Neural cell (in vitro differentiated cells): ENCODE measurements at regions not wholly inside any gene's neighbourhood (a gene's known extent, or its start where the extent isn't known, plus 50 kb on each side); places are given as distances from the start of the nearest gene placed in this dataset.

ENCODE experiments used
- H2AFZ ChIP-seq: fragments of 200-600, 300-800 bp; sonication (generic), shearing (Covaris generic); 2 replicates; pipeline ENCODE4 v1.6.0; 2014; ENCODE audit warnings: low read depth, mild to moderate bottlenecking, antibody characterized with exemption, low read length, moderate library complexity
- H3F3A ChIP-seq: fragments of 200-600 bp; shearing (Covaris generic); 2 replicates; pipeline ENCODE4 v1.6.1; 2016; ENCODE audit warnings: mild to moderate bottlenecking, moderate library complexity, mixed read lengths, antibody characterized with exemption, low read length; ENCODE audit not compliant: insufficient read depth, poor library complexity, severe bottlenecking
- H3K27ac ChIP-seq: fragments of 200-600, 300-800 bp; sonication (generic), shearing (Covaris generic); 2 replicates; pipeline ENCODE4 v1.5.1; 2014; ENCODE audit warnings: mild to moderate bottlenecking, low read length, moderate library complexity
- H3K27me3 ChIP-seq: fragments of 300-800, 200-600 bp; sonication (generic), shearing (Covaris generic); 2 replicates; pipeline ENCODE4 v1.6.0; 2014; ENCODE audit warnings: mild to moderate bottlenecking, low read depth, low read length, moderate library complexity; ENCODE audit not compliant: insufficient read depth
- H3K36me3 ChIP-seq: fragments of 300-800, 200-600 bp; sonication (generic), shearing (Covaris generic); 2 replicates; pipeline ENCODE4 v1.5.1; 2014; ENCODE audit warnings: mild to moderate bottlenecking, antibody characterized with exemption, low read length, moderate library complexity; ENCODE audit not compliant: insufficient read depth
- H3K4me2 ChIP-seq: fragments of 300-800, 200-600 bp; sonication (generic), shearing (Covaris generic); 2 replicates; pipeline ENCODE4 v1.6.0; 2014; ENCODE audit warnings: mild to moderate bottlenecking, low read length
- H3K4me3 ChIP-seq: fragments of 300-800, 200-600 bp; sonication (generic), shearing (Covaris generic); 2 replicates; pipeline ENCODE4 v1.5.1; 2014; ENCODE audit warnings: mild to moderate bottlenecking, low read length, moderate library complexity
- H3K79me2 ChIP-seq: fragments of 200-600 bp; shearing (Covaris generic); replicated peaks from 2 replicates; pipeline ENCODE4 v1.6.0; 2014; ENCODE audit warnings: mild to moderate bottlenecking, low read length, moderate library complexity; ENCODE audit not compliant: insufficient read depth
- H3K9ac ChIP-seq: fragments of 300-800, 200-600 bp; sonication (generic), shearing (Covaris generic); 2 replicates; pipeline ENCODE4 v1.6.1; 2016; ENCODE audit warnings: mild to moderate bottlenecking, low read length, mixed read lengths
- H3K9me2 ChIP-seq: fragments of 200-600 bp; shearing (Covaris generic); 2 replicates; pipeline ENCODE4 v1.6.1; 2016; ENCODE audit warnings: mild to moderate bottlenecking, low read length, mixed read lengths; ENCODE audit not compliant: insufficient read depth
- H3K9me3 ChIP-seq: fragments of 200-600, 300-800 bp; sonication (generic), shearing (Covaris generic); 2 replicates; pipeline ENCODE4 v1.6.1; 2016; ENCODE audit warnings: mild to moderate bottlenecking, mixed run types, low read length, moderate library complexity, mixed read lengths
- H4K20me1 ChIP-seq: fragments of 200-600 bp; shearing (Covaris generic); 2 replicates; pipeline ENCODE4 v1.6.1; 2016; ENCODE audit warnings: mild to moderate bottlenecking, mixed run types; ENCODE audit not compliant: insufficient read depth
- EP300 ChIP-seq: fragments of 450-650 bp; conservative IDR thresholded peaks from 2 replicates; pipeline ENCODE4 v1.6.1; 2014; ENCODE audit warnings: antibody characterized with exemption, mild to moderate bottlenecking, moderate library complexity; ENCODE audit not compliant: poor library complexity, severe bottlenecking
- EZH2 ChIP-seq: fragments of 200-600, 300-800 bp; shearing (Covaris generic), sonication (generic); IDR thresholded peaks from 2 replicates; pipeline ENCODE4 v1.6.1; 2014; ENCODE audit warnings: antibody characterized with exemption, low read length, borderline replicate concordance, mild to moderate bottlenecking; ENCODE audit not compliant: insufficient read depth, poor library complexity, severe bottlenecking
- MXI1 ChIP-seq: fragments of 450-650 bp; conservative IDR thresholded peaks from 2 replicates; pipeline ENCODE4 v1.6.1; 2014; ENCODE audit warnings: antibody characterized with exemption, mild to moderate bottlenecking; ENCODE audit not compliant: poor library complexity, severe bottlenecking
- POLR2AphosphoS5 ChIP-seq: IDR thresholded peaks from 2 replicates; pipeline ENCODE4 v1.6.1; 2012
- RAD21 ChIP-seq: fragments of 450-650 bp; conservative IDR thresholded peaks from 2 replicates; pipeline ENCODE4 v1.6.1; 2014; ENCODE audit warnings: antibody characterized with exemption, mild to moderate bottlenecking, moderate library complexity
- SMC3 ChIP-seq: fragments of 450-650 bp; conservative IDR thresholded peaks from 2 replicates; pipeline ENCODE4 v1.6.1; 2014; ENCODE audit warnings: antibody characterized with exemption, mild to moderate bottlenecking, moderate library complexity; ENCODE audit not compliant: poor library complexity
- TAF1 ChIP-seq: IDR thresholded peaks from 2 replicates; pipeline ENCODE4 v1.6.1; 2012; ENCODE audit warnings: low read depth
- TF ChIP-seq, protein P1 (sequence below): fragments of 450-650 bp; IDR thresholded peaks from 2 replicates; pipeline ENCODE4 v1.5.1; 2014; ENCODE audit warnings: antibody characterized with exemption, mild to moderate bottlenecking, moderate library complexity; ENCODE audit not compliant: poor library complexity, severe bottlenecking
- TF ChIP-seq, protein P2 (sequence below): IDR thresholded peaks from 2 replicates; pipeline ENCODE4 v1.6.1; 2012; ENCODE audit warnings: borderline replicate concordance

DNA sequence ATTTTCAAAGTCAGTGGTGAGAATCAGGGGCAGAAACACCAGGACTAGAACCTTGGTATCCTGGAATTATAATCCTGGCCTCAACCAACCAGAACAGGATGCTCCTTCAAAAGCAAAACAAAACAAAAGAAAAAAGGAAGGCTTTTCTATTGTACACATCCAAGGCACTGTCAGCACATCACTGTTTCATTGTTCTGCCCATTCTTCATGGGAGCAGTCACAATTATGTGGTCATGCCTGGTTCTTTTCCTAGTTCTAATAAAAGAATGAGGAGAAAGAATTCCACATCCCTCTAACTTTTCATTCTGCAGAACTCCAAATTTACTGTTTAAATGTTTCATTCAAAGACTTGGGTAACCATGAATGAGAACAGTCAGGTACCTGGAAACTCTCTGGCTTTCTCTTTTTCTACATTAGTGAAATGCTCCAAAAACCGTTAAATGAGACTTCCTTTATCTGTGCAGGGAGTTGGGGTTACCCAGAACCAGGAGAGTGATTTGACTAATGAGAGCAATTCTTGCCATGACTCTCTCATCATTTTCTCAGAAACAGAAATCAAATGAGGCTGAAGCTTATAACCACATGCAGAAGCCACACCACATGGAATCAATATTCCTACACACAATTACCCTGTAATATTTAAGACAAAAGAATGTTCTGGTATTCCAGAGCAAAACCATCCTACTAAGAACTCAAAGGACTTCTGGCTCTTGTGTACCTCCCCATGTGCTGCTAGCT is 110.9 kb upstream of the CCDC150 start:
- H3K9me2 ChIP-seq: no peaks in the 10 kb centered on the region
- H3K27me3 ChIP-seq: no peaks in the 10 kb centered on the region
- H3K27ac ChIP-seq: no peak overlapping the region
- TF ChIP-seq, protein P1, sequence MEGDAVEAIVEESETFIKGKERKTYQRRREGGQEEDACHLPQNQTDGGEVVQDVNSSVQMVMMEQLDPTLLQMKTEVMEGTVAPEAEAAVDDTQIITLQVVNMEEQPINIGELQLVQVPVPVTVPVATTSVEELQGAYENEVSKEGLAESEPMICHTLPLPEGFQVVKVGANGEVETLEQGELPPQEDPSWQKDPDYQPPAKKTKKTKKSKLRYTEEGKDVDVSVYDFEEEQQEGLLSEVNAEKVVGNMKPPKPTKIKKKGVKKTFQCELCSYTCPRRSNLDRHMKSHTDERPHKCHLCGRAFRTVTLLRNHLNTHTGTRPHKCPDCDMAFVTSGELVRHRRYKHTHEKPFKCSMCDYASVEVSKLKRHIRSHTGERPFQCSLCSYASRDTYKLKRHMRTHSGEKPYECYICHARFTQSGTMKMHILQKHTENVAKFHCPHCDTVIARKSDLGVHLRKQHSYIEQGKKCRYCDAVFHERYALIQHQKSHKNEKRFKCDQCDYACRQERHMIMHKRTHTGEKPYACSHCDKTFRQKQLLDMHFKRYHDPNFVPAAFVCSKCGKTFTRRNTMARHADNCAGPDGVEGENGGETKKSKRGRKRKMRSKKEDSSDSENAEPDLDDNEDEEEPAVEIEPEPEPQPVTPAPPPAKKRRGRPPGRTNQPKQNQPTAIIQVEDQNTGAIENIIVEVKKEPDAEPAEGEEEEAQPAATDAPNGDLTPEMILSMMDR: no peak
- TF ChIP-seq MXI1 (no peak), EP300 (no peak), TAF1 (no peak), SMC3 (no peak), EZH2 (no peak), RAD21 (no peak)
- TF ChIP-seq, protein P2, sequence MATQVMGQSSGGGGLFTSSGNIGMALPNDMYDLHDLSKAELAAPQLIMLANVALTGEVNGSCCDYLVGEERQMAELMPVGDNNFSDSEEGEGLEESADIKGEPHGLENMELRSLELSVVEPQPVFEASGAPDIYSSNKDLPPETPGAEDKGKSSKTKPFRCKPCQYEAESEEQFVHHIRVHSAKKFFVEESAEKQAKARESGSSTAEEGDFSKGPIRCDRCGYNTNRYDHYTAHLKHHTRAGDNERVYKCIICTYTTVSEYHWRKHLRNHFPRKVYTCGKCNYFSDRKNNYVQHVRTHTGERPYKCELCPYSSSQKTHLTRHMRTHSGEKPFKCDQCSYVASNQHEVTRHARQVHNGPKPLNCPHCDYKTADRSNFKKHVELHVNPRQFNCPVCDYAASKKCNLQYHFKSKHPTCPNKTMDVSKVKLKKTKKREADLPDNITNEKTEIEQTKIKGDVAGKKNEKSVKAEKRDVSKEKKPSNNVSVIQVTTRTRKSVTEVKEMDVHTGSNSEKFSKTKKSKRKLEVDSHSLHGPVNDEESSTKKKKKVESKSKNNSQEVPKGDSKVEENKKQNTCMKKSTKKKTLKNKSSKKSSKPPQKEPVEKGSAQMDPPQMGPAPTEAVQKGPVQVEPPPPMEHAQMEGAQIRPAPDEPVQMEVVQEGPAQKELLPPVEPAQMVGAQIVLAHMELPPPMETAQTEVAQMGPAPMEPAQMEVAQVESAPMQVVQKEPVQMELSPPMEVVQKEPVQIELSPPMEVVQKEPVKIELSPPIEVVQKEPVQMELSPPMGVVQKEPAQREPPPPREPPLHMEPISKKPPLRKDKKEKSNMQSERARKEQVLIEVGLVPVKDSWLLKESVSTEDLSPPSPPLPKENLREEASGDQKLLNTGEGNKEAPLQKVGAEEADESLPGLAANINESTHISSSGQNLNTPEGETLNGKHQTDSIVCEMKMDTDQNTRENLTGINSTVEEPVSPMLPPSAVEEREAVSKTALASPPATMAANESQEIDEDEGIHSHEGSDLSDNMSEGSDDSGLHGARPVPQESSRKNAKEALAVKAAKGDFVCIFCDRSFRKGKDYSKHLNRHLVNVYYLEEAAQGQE: no peak
- no peaks in the 10 kb centered on the region for H3F3A ChIP-seq
- H3K9ac ChIP-seq: no peak overlapping the region
- H3K4me3 ChIP-seq: no peak overlapping the region
- no peaks in the 10 kb centered on the region for H3K36me3 ChIP-seq
- H3K79me2 ChIP-seq: no peaks in the 10 kb centered on the region
- no peaks in the 10 kb centered on the region for H4K20me1 ChIP-seq
- H3K4me2 ChIP-seq: no peak overlapping the region
- no peaks in the 10 kb centered on the region for H3K9me3 ChIP-seq
- H2AFZ ChIP-seq: no peak overlapping the region

DNA sequence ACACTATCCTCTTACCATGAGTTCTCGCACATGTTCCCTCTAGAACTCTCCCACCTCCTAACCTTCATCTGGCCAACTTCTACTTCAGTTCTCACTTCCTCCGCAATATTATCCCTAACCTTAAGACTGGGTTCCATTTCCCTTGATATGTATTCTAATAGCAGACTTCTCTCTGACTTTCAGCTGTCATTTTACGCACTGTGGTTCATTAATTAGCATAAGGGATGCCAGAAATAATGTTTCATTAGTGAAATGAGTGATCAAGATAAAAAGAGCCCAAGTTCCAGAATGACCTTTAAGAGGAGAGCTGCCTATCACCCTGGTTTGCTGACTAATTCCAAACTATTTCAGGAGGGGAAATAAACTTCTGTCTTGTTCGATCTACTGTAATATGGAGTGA is 108.6 kb upstream of the CCDC150 start:
- Histone ChIP-seq H2AFZ (no peak overlapping the region), H3K79me2 (no peaks in the 10 kb centered on the region), H3K4me2 (no peak overlapping the region), H3F3A (no peaks in the 10 kb centered on the region), H3K9me2 (no peaks in the 10 kb centered on the region), H4K20me1 (no peaks in the 10 kb centered on the region), H3K9me3 (no peaks in the 10 kb centered on the region), H3K27me3 (no peaks in the 10 kb centered on the region), H3K27ac (no peak overlapping the region), H3K4me3 (no peak overlapping the region), H3K36me3 (no peaks in the 10 kb centered on the region), H3K9ac (no peak overlapping the region)
- no peak for TF ChIP-seq EZH2
- TF ChIP-seq EP300: no peak
- no peak for TF ChIP-seq SMC3
- no peak for TF ChIP-seq TAF1
- TF ChIP-seq, protein P1: no peak
- no peak for TF ChIP-seq MXI1
- TF ChIP-seq RAD21: no peak
- TF ChIP-seq, protein P2: no peak
- no peak for TF ChIP-seq POLR2AphosphoS5
